Keratinocyte (primary cell): ENCODE measurements at regions not wholly inside any gene's neighbourhood (a gene's known extent, or its start where the extent isn't known, plus 50 kb on each side); places are given as distances from the start of the nearest gene placed in this dataset.

Experiments
- EZH2 ChIP-seq: IDR thresholded peaks from one replicate; pipeline ENCODE4 v1.6.1; 2012; ENCODE audit warnings: inconsistent platforms, mild to moderate bottlenecking, low read length, moderate library complexity
- TF ChIP-seq, protein P1 (sequence below), 3 experiments: IDR thresholded peaks in 1 of 3; conservative IDR thresholded peaks in 1 of 3; optimal IDR thresholded peaks in 1 of 3; 2 replicates in 2 of 3; 3 replicates in 1 of 3; pipeline versions ENCODE3 to v1.5.1; 2011; ENCODE audit warnings: low read length in 3 of 3, mild to moderate bottlenecking in 3 of 3, moderate library complexity in 2 of 3, control low read depth in 1 of 3, inconsistent platforms in 1 of 3; ENCODE audit not compliant: insufficient read depth in 2 of 3; ENCODE audit errors: extremely low read depth in 1 of 3

DNA sequence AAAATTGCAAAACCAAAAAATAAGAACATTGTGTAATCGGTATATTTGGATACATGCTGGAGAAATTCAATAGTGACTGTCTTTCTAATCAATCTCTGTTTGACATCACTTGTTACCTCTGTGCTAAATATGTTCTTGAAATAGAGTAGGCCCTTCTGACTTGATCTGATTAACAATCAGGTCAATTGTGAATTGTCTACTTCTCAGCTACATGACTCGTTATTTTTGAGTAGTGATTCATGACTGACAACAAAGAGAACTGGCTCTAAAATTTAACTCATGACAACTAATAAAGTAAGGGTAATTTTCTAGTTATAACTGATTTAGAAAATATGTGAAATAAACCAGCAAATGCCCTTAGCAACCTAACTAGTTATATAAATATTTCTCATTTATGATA lies 312.1 kb downstream of the TMX3 start:
- TF ChIP-seq, protein P1, sequence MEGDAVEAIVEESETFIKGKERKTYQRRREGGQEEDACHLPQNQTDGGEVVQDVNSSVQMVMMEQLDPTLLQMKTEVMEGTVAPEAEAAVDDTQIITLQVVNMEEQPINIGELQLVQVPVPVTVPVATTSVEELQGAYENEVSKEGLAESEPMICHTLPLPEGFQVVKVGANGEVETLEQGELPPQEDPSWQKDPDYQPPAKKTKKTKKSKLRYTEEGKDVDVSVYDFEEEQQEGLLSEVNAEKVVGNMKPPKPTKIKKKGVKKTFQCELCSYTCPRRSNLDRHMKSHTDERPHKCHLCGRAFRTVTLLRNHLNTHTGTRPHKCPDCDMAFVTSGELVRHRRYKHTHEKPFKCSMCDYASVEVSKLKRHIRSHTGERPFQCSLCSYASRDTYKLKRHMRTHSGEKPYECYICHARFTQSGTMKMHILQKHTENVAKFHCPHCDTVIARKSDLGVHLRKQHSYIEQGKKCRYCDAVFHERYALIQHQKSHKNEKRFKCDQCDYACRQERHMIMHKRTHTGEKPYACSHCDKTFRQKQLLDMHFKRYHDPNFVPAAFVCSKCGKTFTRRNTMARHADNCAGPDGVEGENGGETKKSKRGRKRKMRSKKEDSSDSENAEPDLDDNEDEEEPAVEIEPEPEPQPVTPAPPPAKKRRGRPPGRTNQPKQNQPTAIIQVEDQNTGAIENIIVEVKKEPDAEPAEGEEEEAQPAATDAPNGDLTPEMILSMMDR (optimal IDR thresholded peaks at IDR 0.05 in 1 of 3, IDR thresholded peaks at IDR 0.05 in 1 of 3, conservative IDR thresholded peaks at IDR 0.05 in 1 of 3; ENCODE audit: extremely low read depth in 1 of 3, insufficient read depth in 2 of 3, low read length in 3 of 3) = no peak
- TF ChIP-seq EZH2 = no peak
